ENCODE measurements at regions not wholly inside any gene's neighbourhood (a gene's known extent, or its start where the extent isn't known, plus 50 kb on each side); places are given as distances from the start of the nearest gene placed in this dataset.

DNA sequence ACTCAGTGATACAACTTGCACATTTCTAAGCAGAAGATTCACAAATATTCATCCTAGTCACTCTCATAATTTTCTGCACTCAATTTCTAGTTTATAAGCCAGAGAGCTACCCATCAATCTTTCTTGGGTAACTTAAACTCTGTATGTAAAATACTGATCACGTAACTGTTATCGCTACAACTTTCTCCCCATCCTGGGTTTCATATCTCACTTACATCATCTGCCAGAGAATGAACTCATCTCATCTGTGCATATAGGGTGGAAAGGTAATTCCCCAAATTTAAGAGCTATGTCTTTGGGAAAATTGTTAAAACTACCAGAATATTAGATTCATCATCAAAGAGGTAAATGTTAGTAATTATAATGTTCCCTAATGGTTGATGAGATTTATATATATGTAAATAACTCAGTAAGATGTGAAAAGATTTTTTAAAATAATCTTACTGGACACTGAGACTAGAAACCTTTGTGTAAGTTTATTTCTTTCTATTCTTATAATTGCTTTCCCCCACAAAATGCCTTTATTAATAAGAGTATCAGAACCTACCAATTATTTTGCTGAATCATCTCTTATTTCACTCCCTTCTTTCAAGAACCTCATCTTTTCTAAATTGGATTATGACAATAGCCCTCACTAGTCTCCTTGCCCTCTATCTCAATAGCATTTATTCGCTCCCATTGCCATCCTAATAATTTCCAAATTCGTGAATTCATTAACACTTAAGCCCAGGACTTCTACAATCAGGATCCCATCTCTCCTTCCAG is 729.0 kb downstream of the EPHA4 start:
- no peak overlapping the region for H3K4ac ChIP-seq (ENCODE audit: low read depth in 1 of 2, low read length in 2 of 2)
- H3K4me3 ChIP-seq (ENCODE audit: insufficient read depth in 1 of 2, low read depth in 1 of 2, low read length in 2 of 2): no peak overlapping the region
- no peak overlapping the region for H3K14ac ChIP-seq (ENCODE audit: low read length in 2 of 2)
- no peak overlapping the region for H3K23ac ChIP-seq (ENCODE audit: low read length in 2 of 2)
- no peaks in the 10 kb centered on the region for H3K9me3 ChIP-seq (ENCODE audit: control insufficient read depth, low read length)
- no peak overlapping the region for H2BK15ac ChIP-seq (ENCODE audit: low read depth, poor library complexity, severe bottlenecking)
- no peak for DNase-seq
- WGBS: 93% methylated on average over 4 of the region's 4 CpGs
- no peaks in the 10 kb centered on the region for H3K36me3 ChIP-seq (ENCODE audit: control insufficient read depth in 1 of 2, insufficient read depth in 2 of 2, low read depth in 1 of 2, low read length in 2 of 2)
- H2BK12ac ChIP-seq (ENCODE audit: low read length in 2 of 2): no peak overlapping the region
- no peak overlapping the region for H3K9ac ChIP-seq (ENCODE audit: low read length)
- no peaks in the 10 kb centered on the region for H3K27me3 ChIP-seq (ENCODE audit: control insufficient read depth in 1 of 2, insufficient read depth in 1 of 2, low read length in 2 of 2)
- no peak overlapping the region for H4K8ac ChIP-seq (ENCODE audit: low read length)
- no peak overlapping the region for H2AK5ac ChIP-seq (ENCODE audit: low read length, severe bottlenecking)
- H3K4me2 ChIP-seq (ENCODE audit: low read length, poor library complexity, severe bottlenecking): no peak overlapping the region
- H3K79me1 ChIP-seq (replicated peaks; ENCODE audit: low read length, poor library complexity, severe bottlenecking): no peaks in the 10 kb centered on the region
- no peak overlapping the region for H3K27ac ChIP-seq (ENCODE audit: low read length, poor library complexity, severe bottlenecking)
- H2AFZ ChIP-seq (ENCODE audit: low read depth, low read length): no peak overlapping the region
- H3K18ac ChIP-seq (ENCODE audit: low read depth in 1 of 2, low read length in 2 of 2): no peak overlapping the region
- H4K91ac ChIP-seq (ENCODE audit: low read length): no peak overlapping the region
- no peak overlapping the region for H2BK5ac ChIP-seq (ENCODE audit: low read depth, low read length, poor library complexity, severe bottlenecking)
- H2BK120ac ChIP-seq (ENCODE audit: low read depth, low read length): no peak overlapping the region
- no peaks in the 10 kb centered on the region for H3K4me1 ChIP-seq (ENCODE audit: control insufficient read depth, insufficient read depth, low read depth, low read length)

- H3K27ac ChIP-seq (ENCODE audit: low read length, poor library complexity, severe bottlenecking): no peak overlapping the region
- no peak overlapping the region for H4K8ac ChIP-seq (ENCODE audit: low read length)
- no peaks in the 10 kb centered on the region for H3K9me3 ChIP-seq (ENCODE audit: control insufficient read depth, low read length)
- H3K4me2 ChIP-seq (ENCODE audit: low read length, poor library complexity, severe bottlenecking): no peak overlapping the region
- no CpG with 5 or more reads among the region's 1 CpG for WGBS
- H4K91ac ChIP-seq (ENCODE audit: low read length): no peak overlapping the region
- H2BK15ac ChIP-seq (ENCODE audit: low read depth, poor library complexity, severe bottlenecking): no peak overlapping the region
- no peak overlapping the region for H2BK120ac ChIP-seq (ENCODE audit: low read depth, low read length)
- no peak overlapping the region for H3K4ac ChIP-seq (ENCODE audit: low read depth in 1 of 2, low read length in 2 of 2)
- H3K23ac ChIP-seq (ENCODE audit: low read length in 2 of 2): no peak overlapping the region
- H3K4me3 ChIP-seq (ENCODE audit: insufficient read depth in 1 of 2, low read depth in 1 of 2, low read length in 2 of 2): no peak overlapping the region
- no peaks in the 10 kb centered on the region for H3K79me1 ChIP-seq (replicated peaks; ENCODE audit: low read length, poor library complexity, severe bottlenecking)
- H2BK12ac ChIP-seq (ENCODE audit: low read length in 2 of 2): no peak overlapping the region
- no peak overlapping the region for H2AFZ ChIP-seq (ENCODE audit: low read depth, low read length)
- H3K18ac ChIP-seq (ENCODE audit: low read depth in 1 of 2, low read length in 2 of 2): no peak overlapping the region
- no peak overlapping the region for H2BK5ac ChIP-seq (ENCODE audit: low read depth, low read length, poor library complexity, severe bottlenecking)
- no peak for DNase-seq
- no peak overlapping the region for H2AK5ac ChIP-seq (ENCODE audit: low read length, severe bottlenecking)
- no peak overlapping the region for H3K9ac ChIP-seq (ENCODE audit: low read length)
- H3K4me1 ChIP-seq (ENCODE audit: control insufficient read depth, insufficient read depth, low read depth, low read length): no peaks in the 10 kb centered on the region
- no peaks in the 10 kb centered on the region for H3K27me3 ChIP-seq (ENCODE audit: control insufficient read depth in 1 of 2, insufficient read depth in 1 of 2, low read length in 2 of 2)
- H3K14ac ChIP-seq (ENCODE audit: low read length in 2 of 2): no peak overlapping the region
- no peaks in the 10 kb centered on the region for H3K36me3 ChIP-seq (ENCODE audit: control insufficient read depth in 1 of 2, insufficient read depth in 2 of 2, low read depth in 1 of 2, low read length in 2 of 2)
Observed at GRCh38 chr2:220845766-220846273, 726.3 kb downstream of the EPHA4 start.

- Histone ChIP-seq H3K4me1 (ENCODE audit: control insufficient read depth, insufficient read depth, low read depth, low read length) (no peaks in the 10 kb centered on the region), H3K4me2 (ENCODE audit: low read length, poor library complexity, severe bottlenecking) (no peak overlapping the region), H2BK12ac (ENCODE audit: low read length in 2 of 2) (no peak overlapping the region), H3K36me3 (ENCODE audit: control insufficient read depth in 1 of 2, insufficient read depth in 2 of 2, low read depth in 1 of 2, low read length in 2 of 2) (no peaks in the 10 kb centered on the region), H3K9ac (ENCODE audit: low read length) (no peak overlapping the region), H2BK5ac (ENCODE audit: low read depth, low read length, poor library complexity, severe bottlenecking) (no peak overlapping the region), H4K8ac (ENCODE audit: low read length) (no peak overlapping the region), H3K27me3 (ENCODE audit: control insufficient read depth in 1 of 2, insufficient read depth in 1 of 2, low read length in 2 of 2) (no peaks in the 10 kb centered on the region), H3K27ac (ENCODE audit: low read length, poor library complexity, severe bottlenecking) (peak overlapping the region; percentile 65), H3K18ac (ENCODE audit: low read depth in 1 of 2, low read length in 2 of 2) (no peak overlapping the region), H3K14ac (ENCODE audit: low read length in 2 of 2) (no peak overlapping the region), H2BK120ac (ENCODE audit: low read depth, low read length) (no peak overlapping the region), H2AFZ (ENCODE audit: low read depth, low read length) (no peak overlapping the region), H2AK5ac (ENCODE audit: low read length, severe bottlenecking) (no peak overlapping the region), H3K23ac (ENCODE audit: low read length in 2 of 2) (no peak overlapping the region), H4K91ac (ENCODE audit: low read length) (no peak overlapping the region), H2BK15ac (ENCODE audit: low read depth, poor library complexity, severe bottlenecking) (no peak overlapping the region), H3K9me3 (ENCODE audit: control insufficient read depth, low read length) (no peaks in the 10 kb centered on the region), H3K4me3 (ENCODE audit: insufficient read depth in 1 of 2, low read depth in 1 of 2, low read length in 2 of 2) (no peak overlapping the region), H3K4ac (ENCODE audit: low read depth in 1 of 2, low read length in 2 of 2) (no peak overlapping the region), H3K79me1 (replicated peaks; ENCODE audit: low read length, poor library complexity, severe bottlenecking) (no peaks in the 10 kb centered on the region)
- DNase-seq: no peak
- WGBS: 90% methylated on average over 3 of the region's 3 CpGs
Observed at GRCh38 chr2:220847006-220847405, 725.1 kb downstream of the EPHA4 start.

DNA sequence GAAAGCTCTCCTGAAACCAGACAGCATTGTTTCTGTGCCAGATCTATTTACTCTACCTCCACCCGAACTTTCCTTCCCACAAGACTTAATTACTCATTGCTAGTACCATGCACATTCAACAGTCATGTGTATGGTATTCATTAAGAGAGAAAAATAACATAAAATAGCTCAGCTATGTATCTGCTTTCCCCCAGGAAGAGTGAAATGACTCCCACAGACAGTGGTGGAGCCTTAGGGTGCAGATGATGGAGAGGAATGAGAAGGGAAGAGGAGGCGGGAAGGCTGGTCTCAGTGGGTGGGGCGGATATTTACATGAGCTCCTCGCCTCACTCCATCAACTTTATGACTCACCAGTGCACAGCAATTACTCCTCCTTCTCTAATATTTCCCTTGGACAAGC is 724.5 kb downstream of the EPHA4 start:
- Histone ChIP-seq H2BK12ac (ENCODE audit: low read length in 2 of 2) (no peak overlapping the region), H3K9me3 (ENCODE audit: control insufficient read depth, low read length) (no peaks in the 10 kb centered on the region), H3K4ac (ENCODE audit: low read depth in 1 of 2, low read length in 2 of 2) (no peak overlapping the region), H3K9ac (ENCODE audit: low read length) (no peak overlapping the region), H3K79me1 (replicated peaks; ENCODE audit: low read length, poor library complexity, severe bottlenecking) (no peaks in the 10 kb centered on the region), H2BK5ac (ENCODE audit: low read depth, low read length, poor library complexity, severe bottlenecking) (no peak overlapping the region), H3K4me3 (ENCODE audit: insufficient read depth in 1 of 2, low read depth in 1 of 2, low read length in 2 of 2) (no peak overlapping the region), H3K23ac (ENCODE audit: low read length in 2 of 2) (no peak overlapping the region), H3K27ac (ENCODE audit: low read length, poor library complexity, severe bottlenecking) (peak overlapping the region; percentile 65), H3K4me1 (ENCODE audit: control insufficient read depth, insufficient read depth, low read depth, low read length) (no peaks in the 10 kb centered on the region), H3K18ac (ENCODE audit: low read depth in 1 of 2, low read length in 2 of 2) (no peak overlapping the region), H2AK5ac (ENCODE audit: low read length, severe bottlenecking) (no peak overlapping the region), H4K91ac (ENCODE audit: low read length) (no peak overlapping the region), H2BK15ac (ENCODE audit: low read depth, poor library complexity, severe bottlenecking) (no peak overlapping the region), H3K27me3 (ENCODE audit: control insufficient read depth in 1 of 2, insufficient read depth in 1 of 2, low read length in 2 of 2) (no peaks in the 10 kb centered on the region), H4K8ac (ENCODE audit: low read length) (no peak overlapping the region), H2AFZ (ENCODE audit: low read depth, low read length) (no peak overlapping the region), H3K14ac (ENCODE audit: low read length in 2 of 2) (no peak overlapping the region), H3K4me2 (ENCODE audit: low read length, poor library complexity, severe bottlenecking) (peak overlapping the region; percentile 33), H3K36me3 (ENCODE audit: control insufficient read depth in 1 of 2, insufficient read depth in 2 of 2, low read depth in 1 of 2, low read length in 2 of 2) (no peaks in the 10 kb centered on the region), H2BK120ac (ENCODE audit: low read depth, low read length) (no peak overlapping the region)
- DNase-seq: peak; percentile 49
- no CpG with 5 or more reads among the region's 4 CpGs for WGBS

Data from mesenchymal stem cell (in vitro differentiated cells and primary cell).